GM19467 (cell line): ENCODE measurements at regions not wholly inside any gene's neighbourhood (a gene's known extent, or its start where the extent isn't known, plus 50 kb on each side); places are given as distances from the start of the nearest gene placed in this dataset.

Experiments
- ATAC-seq: cut with Tn5 transposase; IDR thresholded peaks from one replicate; pipeline ENCODE4 v1.9.1; 2021; ENCODE audit warnings: mild to moderate bottlenecking, moderate library complexity; ENCODE audit not compliant: unreplicated experiment

DNA sequence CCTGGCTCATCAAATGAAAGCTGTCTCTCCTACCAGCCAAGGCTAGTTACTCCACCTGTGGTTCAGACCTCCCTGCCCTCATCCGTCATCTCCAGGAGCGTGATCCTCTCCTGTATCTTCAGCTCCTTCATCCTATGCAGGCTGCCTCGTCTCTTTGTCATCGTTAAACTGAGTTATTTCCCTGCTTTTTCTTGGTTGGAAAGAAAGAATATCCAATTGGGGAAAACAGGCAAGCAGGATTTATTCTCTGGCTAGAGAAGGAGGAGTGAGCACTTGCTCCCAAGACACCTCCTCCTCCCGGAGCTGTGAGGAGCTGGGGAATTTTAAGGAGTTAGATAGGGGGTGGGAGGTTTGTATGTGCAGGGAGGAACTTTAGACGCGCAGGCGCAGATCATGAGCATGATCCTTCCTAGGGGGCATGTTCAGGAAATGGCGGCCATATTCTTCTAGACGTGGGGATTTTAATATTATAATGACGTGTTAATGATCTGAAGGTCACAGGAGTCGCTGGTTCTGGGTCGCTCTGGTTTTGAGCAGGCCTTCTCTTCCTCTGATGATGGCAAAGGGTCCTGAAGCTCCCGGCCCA, 156.4 kb upstream of the KL start:
- no peak for ATAC-seq

DNA sequence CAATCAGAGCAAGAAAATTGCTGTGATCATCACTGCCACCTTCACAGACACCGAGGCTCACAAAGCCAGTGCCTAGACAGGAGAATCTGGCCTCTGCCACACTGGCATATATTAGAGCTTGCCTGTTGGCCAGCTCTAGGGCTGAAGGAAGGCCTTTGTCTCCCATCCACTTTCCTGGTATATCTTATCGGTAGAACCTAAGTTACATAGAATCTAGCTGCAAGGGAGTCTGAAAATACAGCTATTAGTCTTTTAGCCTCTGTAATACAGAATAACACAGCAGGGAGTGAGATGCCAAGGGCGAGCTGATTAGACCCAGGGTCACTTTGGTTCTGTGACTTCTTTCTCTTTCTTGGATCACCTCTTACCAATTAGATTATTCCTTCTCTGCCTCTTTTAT, 154.9 kb upstream of the KL start:
- ATAC-seq = no peak

DNA sequence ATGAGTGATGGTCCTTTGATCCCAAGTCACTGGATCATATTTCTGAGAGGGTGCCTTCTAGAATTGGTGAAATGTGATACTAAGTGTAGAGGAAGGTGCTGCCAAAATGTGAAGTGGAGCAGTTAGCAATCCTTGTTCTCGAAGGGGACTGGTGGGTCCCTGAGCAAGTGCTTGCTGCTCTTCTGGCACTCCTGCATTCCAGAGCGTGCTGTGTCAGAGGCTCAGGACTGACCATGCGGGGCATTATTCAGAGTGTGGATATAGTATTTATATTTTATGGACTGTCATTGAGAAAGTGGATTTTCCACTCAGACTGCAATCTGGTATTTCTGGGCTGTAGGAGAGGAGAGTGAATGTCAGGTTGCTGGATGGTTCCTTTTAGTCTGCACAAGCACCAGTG, 152.6 kb upstream of the KL start:
- ATAC-seq = no peak

DNA sequence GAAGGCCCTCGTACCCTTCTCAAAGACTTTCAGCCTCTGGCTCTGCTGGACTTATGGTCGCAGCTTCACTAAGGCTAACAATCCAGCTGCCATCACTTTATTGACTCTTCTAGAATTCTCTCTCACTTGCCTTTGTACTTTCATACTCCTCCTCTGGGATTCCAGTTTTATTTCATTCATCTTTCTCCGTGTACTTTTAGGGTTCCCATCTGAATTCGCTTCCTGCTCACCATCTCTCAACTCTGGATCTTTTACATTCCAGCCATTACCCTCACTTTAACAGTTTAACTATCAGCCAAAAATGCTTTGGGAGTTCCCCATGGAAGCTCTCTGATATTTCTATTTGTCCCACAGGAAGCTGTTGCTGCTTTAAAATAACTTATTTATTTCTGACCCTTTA, 149.3 kb upstream of the KL start:
- no peak for ATAC-seq

DNA sequence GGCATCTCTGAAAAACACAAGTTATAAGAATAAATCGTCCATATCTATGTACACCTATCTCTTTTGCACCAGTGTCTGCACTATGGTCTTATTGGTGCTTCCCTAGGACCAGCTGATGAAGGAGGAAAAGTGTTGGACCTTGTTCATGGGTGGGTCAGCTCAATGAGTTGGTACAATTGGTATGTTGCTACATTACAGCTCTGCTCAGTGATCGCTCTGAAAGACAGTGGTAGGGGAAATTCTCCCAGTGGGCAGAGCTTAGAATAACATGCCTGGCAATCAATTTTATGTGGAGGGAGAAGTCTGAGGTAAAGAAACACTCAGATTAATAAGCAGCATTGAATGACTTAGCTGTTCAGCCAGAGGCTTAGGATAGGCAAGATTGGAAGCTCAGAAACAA, 138.7 kb upstream of the KL start:
- ATAC-seq = no peak

DNA sequence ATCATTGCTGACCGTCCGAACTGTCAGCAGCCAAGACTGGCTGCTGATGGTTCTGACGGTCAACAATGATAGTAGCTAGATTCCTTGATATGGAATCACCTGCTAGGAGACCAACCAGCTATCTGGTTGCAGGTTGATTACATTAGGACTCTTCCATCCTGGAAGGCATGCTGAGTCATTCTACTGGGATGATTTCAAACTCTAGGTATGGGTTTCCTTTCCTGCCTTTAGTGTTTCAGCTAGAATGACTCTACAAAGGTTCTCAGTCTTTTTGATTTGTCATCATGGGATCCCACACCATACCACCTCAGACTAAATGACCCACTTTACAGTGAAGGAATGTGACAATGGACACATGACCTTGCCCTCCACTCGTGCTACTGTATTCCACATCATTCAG, 138.1 kb upstream of the KL start:
- ATAC-seq = no peak

DNA sequence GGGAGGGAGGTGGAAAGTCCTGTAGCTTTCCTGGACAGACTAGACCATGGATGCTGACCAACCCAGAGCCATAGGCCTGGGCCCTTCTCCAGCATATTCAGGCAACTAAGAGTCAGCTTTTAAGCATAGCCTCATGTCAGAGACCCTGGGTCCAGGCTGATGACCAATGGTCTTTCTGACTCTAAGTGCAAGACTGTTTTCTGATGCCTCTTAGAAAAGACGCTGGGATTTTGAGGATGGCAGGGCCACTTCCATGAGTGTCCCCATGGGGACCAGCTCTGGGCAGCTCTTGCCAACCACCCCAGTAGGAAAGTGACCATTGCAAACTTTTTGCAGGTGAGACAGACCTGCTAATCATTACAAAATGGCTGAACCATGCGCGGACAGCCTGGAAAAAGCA, 135.6 kb upstream of the KL start:
- ATAC-seq = no peak

DNA sequence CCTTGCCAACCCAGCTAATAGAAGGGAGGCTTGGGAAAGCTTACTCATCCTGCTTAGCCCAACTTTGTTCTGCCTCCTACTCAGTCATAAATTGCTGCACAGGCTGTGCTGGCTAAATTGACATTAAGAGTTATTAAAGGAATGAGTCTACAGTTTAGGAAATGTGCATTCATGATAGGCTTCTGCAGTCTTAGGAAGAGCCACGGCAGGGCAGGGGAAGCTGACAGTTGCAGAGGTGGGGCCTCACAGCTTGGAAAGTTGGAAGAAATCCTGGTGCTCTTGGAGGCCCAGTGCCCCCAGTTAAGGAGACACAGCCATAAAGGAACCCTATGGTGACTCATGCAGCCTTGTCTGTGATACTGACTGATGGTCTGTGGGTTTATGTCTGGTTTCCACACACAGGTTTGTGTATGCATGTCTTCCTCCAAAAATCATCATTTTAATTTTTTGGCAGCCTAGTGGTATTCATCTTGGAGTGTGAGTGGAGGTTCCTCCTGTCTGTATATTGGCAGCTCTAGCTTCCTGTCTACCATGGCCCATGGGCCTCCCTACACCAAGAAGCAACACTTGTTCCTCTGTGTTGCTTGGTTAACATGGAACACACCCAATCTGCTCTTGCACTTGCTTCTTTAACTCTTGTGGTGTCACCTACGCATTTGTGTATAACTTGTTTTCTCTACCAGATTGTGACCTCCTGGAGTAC, 135.0 kb upstream of the KL start:
- no peak for ATAC-seq

DNA sequence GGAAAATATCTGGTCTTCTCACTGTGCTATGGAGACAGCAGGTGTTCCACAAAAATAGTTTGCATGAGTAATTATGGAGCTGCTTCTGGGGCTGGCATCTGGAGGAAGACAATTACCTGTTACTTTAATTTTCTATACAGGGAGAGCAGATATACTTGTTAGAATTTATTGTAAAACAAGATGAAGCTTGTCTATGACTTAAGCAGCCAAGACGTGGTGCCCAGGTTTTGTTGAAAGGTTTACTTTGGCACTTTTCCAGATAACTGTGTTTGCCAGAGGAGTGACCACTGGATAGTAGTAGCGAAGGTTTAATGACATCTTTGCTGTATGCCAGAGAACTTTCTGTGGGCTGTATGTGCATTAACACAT, 134.5 kb upstream of the KL start:
- no peak for ATAC-seq

DNA sequence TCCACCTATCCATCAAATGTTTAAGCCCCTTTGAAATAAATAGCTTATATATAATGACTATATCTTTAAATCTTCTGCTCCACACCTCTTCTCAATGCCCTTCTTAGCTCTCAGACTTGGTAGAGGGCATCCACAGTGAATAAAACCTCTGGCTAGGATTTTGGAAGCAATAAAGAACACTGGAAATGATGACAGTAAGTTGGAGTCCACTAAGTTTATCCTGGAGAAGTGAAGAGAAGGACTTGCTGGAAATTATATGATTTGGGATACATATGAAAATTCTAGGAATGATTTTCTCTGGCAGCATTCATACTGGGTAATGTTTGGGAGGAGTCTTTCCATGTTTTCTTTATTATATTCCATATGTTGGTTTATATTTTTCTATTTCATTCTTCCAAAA, 133.5 kb upstream of the KL start:
- ATAC-seq = no peak

DNA sequence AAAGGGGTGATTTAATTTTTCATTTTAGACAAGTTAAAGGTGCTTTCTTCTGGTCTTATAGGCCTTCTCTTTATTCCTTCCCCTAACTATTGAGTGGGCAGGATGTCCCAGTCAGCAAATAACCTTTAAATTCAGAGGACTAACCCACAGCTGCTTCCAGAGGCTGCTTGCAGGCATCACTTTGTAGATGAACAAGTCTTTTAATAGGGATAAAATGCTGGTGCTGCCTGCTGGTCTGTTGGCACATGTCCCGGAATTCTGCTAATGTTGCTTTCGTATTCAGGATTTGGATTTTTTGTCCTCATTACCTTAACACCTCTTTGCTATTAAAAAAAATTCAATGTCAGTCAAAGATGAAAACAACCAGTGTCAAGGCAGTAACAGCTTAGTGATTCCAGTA, 132.7 kb upstream of the KL start:
- no peak for ATAC-seq

DNA sequence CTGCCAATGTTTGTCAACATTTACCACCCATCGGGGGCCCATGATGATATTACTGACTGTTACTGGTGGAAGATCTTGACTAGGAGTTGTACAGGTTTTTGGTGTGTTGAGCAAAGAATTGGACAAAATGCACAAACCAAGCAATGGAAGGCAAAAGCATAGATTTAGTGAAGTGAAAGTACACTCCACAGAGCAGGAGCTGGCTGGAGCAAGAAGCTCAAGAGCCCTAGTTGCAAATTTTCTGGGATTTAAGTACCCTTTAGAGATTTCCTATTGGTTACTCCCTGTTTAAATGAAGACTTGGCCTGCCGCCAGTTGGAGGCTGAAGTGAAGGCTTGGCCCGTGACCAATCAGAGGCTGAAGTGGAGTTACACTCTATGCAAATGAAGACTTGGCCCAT, 128.6 kb upstream of the KL start:
- ATAC-seq = no peak

DNA sequence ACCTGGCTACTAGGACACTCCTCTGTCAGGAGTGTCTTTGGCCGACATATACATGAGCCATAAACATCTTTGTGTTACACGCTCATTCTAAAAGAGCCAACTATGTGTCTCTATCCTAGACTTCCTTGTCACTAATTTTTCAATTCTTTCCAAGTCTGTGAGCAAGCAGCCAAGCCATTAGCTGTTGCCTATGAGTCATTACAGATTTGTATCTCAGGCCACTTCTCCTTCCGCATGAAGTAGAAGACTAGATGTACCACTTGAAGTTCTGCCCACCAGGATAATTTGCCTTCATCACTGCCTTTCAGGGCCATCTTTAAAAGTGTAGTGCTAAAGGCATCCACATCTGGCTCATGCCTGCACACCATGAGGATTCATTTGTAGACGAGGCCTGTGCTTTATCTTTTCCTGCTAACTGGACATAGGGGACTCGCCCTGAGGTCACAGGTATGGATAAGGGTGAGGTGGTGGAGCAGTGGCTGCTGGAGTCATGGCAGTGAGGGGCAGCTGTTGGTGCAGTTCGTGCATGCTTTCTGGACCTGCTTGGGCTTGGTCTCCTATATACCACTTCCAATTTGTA, 126.1 kb upstream of the KL start:
- no peak for ATAC-seq

DNA sequence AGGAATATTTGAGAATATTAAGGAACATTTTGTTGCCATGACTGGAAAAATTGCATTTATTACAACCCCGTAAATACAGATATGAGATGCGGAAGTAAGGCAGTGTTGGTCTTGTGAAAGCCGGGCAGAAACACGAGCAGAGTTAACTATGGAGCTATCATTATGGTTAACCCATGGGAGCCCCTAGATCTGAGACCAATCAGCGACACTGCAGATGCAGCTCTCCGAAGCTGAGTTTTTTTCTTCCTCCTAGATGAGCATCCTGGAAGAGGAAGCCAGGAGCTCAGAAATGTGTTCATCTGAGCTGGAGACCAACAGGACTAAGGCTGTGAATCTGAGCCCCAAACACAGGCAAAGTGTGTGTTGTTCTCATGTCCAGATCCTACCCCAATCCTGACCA, 123.0 kb upstream of the KL start:
- ATAC-seq = no peak

DNA sequence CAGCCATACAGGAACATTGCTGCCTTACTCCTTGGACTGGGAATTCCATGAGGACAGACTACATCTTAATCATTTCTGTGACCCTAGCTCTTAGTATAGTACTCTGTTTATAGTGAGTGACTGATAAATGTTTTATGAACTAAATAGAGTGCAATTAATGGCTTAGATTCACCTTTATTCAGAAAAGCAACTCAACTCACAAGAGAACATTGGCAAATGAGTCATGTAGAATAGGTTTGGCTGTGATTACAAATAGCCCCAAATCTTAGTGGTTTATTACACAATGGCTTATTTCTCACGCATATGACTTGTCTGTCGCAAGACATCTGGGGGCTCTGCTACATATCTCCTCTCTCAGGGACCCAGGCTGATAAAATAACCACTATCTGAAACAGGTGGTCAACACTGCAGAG, 121.6 kb upstream of the KL start:
- no peak for ATAC-seq

DNA sequence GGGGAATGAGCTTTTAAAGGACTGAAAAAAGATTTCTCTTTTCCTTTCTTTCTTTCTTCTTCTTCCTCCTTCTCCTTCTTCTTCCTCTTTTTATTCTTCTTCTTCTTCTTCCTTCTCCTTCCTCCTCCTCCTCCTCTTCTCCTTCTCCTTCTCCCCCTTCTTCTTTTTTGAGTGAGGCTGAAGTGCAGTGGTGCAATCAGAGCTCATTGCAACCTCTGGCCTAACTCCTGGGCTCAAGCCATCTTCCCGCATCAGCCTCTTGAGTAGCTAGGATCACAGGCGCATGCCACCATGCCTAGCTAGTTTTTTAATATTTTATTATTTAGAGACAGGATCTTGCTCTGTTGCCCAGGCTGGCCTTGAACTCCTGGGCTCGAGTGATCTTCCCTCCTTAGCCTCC, 120.9 kb upstream of the KL start:
- ATAC-seq = no peak

DNA sequence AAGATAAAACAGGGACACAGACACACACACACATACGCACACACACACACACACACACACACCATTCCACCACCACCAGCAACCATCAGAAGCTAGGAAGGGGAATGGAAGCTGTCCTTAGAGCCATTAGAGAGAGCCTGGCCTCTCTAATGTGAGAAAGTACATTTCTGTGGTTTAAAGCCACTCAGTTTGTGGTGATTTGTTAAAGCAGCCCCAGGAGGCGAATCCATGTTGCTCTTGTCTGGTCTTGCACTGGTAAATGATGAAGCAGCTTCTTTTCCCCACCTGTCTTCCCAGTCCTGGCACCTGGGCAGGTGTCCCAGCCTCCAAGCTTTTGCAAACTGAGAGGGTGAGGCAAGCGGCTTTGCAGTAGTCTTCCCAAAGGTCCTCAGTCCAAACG, 118.9 kb upstream of the KL start:
- no peak for ATAC-seq

DNA sequence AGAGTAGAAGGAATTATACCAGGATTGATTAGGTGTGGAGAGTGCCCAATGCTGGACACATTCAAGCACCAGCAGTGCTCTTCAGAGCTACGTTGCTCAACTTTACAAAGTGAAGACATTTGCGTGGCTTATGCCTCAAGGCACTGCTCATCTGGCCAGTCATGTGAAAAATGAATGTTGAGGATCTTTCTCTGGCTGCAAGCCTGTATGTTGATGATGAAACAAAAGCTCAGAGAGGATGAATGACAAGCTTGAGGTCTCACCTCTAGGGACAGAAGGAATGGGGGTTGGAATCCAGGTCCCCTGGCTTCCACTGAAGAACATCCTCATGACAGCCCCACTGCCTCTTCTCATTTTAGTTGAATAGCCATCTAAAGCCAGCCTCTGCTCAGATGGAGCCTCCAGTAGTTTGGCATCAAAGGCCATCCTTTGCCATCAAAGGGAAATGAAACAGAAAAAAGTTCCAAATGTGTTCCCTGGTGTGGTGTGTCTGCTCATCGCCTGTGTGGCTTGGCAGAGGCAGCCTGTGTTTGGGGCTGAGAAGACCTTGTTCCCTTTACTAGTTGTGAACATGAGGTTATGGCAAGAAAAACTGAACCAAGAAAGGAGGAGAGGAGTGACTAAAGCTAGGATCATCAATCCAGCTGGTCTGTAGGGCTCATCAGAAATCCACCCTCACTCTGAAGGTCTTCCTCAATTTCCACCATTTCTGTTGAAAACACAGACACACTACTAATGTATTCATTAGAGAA, 114.0 kb upstream of the KL start:
- ATAC-seq = no peak

DNA sequence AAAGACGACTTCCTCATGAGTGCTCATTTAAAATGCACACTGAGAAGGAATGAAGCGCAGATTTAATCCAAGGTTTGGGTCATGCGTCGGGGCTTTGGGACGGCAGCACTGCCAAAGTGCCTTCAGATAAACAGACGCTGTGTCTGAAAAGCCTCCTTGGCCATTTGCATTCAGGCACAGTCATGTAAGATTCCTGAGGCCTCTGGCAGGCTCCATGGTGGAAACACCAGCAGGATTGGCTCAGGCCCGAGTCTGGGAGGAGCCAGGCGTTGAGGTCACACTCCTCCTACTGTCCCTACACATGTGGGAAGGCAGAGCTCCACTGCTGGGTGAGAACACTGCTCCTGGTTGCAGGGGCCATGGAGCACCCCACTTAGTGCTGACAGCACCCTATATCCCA, 113.3 kb upstream of the KL start:
- ATAC-seq = no peak

DNA sequence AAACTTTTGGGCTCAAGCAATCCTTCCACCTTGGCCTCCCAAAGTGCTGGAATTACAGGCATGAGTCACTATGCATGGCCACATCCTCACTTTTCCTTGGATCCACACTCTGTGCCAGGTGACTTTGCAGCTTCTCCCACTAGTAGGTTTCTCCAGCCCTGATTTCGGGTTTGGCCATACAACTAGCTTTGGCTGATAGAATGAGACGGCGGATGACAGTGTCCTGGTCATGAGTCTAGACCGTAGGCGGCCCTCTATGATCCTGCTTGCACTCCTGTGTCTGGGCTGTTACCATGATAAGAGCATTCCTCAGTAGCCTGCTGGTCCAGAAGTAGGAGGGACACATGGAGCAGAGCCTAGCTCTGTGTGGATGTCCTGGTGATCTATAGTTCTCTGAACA, 112.5 kb upstream of the KL start:
- no peak for ATAC-seq

DNA sequence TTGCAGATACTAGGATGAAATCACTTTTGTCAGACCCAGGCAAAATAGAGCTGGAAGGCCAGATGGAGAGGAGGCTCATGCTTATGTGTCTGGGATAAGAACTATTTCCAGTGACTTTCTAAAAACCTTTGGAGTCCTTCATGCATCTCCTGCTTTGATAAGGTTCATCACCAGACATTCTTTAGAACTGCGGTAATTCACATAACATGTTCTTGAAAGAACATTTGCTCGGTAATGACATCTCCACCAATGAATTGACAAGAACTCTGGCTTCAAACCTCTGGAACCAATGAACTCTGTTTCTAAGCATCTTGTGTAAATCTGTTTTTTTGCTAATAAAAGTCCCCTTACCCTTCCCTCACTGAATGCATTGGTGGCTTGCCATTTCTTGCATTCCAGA, 112.0 kb upstream of the KL start:
- no peak for ATAC-seq
